ENCODE measurements at regions not wholly inside any gene's neighbourhood (a gene's known extent, or its start where the extent isn't known, plus 50 kb on each side); places are given as distances from the start of the nearest gene placed in this dataset.
"Not testable (repeated sequence)": the region's sequence is repeated elsewhere in the genome, so short reads cannot be mapped to it uniquely, and the experiment has no call there.

DNA sequence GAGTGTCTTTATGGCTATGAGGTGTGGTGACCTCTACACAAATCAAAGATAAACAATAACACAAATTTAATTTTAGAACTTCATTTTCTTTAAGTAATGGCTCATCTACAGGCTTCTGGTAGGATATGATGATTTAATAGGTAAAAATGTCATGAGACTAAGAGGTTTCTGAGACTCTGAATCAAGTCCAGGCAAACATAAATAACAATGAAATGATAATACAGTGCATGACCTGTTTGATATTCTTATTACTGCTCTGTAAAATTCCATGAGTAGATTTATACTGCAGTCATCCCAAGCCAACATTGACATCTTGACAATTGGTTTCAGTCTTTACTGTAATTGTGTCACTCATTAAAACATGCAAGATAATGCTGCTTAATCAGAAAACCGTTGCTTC lies 936.8 kb downstream of the MCTP2 start:
- ATAC-seq, result no peak
- intact Hi-C loops (cut with DNase I), result no loop called here
- DNase-seq (ENCODE audit: missing footprints), result no peak

DNA sequence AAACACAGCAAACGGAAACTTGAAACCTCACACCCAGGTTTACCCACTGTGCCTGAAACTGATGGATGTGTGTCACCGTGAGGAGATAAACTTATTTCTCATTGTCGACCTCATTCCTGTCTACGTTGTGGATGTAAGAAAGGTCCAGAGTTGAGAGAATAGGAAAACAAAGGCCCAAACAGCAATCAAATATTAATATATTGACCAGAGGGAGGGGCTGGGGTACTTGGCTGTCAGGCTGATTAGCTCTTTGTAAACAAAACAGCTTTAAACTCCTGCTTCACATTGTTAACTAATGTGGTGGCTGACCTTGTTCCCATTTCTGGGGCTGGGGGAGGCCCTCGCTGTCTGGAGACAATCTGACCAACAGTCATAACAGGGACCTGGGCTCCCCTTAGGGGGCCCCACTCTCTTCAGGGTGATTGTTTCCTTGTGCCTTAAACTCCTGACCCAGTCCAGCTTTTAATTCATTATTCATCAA lies 937.6 kb downstream of the MCTP2 start:
- intact Hi-C loops (cut with DNase I), result no loop called here
- ATAC-seq (no peak), DNase-seq (ENCODE audit: missing footprints) (no peak)

DNA sequence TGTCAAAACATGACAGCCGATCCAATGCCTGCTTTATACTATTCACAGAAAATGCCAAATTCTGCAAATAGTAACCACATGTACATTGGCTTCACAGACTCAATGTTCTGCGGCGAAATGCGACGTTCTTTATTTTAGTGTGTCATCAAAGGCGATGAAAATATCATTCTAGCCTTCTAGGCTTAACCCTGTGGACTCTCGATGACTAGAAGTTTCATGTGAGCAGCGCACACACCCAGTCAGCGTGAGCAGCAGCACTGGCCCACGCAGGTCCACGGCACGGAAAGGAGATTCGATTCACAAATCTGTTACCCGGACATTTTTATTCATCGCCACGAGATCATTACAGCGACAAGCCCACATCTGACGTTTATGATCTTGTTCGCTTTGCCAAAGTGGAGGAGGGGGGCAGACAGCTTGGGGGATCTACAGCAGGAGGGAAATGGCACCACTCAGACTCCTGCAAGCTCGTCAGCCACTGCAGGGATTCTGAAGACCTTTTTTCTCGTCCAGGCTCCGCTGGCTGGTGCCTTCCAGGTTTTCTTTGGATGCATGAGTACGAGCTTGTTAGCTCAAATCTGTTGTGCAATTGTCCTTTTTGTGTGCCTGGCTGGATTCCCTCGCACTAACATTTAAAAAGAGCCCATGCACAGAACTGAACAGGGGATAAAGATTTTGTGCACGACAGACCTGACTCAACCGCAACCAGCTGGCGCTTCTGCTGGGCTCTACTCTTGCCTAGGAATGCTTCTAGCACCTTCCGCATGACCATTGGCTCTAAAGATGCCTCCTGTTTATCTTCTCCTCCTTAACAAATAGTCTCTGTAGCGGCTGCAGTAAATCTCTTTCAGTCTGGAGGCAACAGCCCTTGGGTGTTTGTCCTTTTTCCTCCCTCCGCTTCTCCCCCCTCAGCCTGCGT lies 938.4 kb downstream of the MCTP2 start:
- ATAC-seq (no peak), DNase-seq (ENCODE audit: missing footprints) (no peak)
- intact Hi-C loops (cut with DNase I), result no loop called here

DNA sequence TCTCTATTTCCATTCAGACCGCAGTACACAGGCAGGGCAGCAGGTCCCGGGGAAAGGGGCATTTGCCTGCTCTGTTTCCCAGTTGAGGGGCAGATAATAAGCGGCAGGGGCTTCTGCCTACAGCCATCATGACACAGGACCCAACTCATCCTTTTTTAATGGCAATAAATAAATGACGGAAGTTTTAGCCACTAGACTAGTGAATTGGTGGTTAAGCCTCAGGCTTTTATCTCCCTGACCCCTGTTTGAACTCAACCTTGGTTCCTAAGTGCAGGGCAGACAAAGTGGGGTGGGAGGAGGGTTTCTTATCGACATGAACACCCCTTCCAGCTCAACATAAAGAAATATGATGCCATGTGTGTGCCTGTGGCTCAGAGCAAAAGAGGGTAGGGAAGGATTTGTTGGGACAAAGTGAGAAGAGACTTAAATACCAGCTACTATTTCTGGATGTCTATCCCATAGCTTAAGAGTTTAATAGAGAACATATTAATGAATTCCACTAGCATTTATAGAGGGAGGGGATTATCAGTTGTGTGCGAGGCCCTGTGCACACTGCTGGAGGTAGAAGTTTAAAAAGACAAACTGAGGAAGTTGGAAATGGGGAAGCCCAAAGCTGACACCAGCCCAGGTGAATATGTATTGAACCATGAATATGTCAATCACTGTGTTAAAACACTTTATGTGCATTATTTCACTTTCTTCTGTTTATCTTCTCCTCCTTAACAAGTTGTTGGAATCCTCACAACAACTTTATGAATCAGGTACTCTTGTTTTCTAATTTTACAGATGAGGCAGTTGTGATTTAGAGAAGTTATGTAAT lies 939.4 kb downstream of the MCTP2 start:
- no peak for ATAC-seq
- no peak for DNase-seq (ENCODE audit: missing footprints)
- intact Hi-C loops (cut with DNase I), result no loop called here

DNA sequence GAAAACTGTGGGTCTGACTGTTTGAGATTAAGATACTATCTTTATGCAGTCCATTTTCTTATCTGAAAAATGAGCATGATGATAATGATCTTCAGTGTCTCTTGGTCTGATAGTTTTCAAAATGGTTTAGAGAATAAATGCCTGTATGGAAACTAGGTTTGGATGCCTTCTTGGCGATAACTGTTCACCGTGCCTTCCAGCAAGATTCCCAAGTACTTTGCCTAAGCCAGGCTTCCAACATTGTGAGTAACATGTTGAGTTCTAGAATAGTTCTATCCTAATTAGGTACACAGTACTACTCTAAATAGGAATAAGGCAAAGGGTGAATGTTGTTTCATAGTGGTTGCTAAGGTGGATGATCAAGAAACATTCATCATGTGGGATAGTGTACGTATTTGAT lies 940.2 kb downstream of the MCTP2 start:
- no peak for DNase-seq (ENCODE audit: missing footprints)
- ATAC-seq, result no peak
- intact Hi-C loops (cut with DNase I), result no loop called here

DNA sequence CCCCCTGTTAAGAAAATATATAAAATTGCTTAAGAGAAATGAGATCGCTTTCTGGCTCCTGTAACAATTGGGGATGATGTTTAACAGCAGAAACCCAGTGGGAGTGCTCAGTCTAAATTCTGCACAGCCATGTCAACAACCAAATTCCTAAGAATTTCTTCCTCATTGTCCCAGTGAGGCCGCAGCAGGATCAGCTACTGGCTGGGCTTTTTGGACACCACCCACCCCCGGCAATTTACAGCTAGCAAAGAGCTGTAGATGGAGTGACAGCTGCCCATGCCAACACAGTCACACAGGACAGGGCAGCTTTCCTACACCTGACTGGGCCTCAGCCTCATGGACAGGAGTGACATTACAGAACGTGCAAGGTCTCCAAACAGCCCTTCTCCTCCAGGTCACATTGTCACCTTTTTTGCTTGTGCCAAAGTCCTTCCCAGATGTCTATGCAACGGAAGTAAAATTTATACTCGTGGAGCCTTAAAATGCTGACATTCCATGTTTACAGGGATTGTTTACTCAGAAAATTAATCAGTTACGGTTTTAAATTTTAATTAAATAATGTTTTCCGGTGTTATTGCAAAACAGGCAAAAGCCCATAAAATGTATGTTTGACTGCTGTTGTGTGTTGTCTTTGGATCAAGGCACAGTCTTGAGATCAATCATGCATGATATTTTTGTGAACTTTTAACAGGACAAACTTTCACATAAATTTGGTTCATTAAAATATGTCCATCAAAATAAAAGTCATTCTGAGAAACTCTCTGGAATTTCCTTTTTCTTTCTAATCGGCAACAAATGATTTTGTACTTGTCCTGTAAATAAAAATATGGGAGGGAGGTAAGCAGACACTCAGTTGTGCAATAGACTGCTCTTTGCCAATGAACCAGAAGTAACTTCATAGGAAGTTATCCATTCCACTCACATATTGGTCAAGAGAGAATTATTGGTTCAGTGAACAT lies 943.2 kb downstream of the MCTP2 start:
- DNase-seq (ENCODE audit: missing footprints) (no peak), ATAC-seq (peak; percentile 20)
- intact Hi-C loops (cut with DNase I), result no loop called here

DNA sequence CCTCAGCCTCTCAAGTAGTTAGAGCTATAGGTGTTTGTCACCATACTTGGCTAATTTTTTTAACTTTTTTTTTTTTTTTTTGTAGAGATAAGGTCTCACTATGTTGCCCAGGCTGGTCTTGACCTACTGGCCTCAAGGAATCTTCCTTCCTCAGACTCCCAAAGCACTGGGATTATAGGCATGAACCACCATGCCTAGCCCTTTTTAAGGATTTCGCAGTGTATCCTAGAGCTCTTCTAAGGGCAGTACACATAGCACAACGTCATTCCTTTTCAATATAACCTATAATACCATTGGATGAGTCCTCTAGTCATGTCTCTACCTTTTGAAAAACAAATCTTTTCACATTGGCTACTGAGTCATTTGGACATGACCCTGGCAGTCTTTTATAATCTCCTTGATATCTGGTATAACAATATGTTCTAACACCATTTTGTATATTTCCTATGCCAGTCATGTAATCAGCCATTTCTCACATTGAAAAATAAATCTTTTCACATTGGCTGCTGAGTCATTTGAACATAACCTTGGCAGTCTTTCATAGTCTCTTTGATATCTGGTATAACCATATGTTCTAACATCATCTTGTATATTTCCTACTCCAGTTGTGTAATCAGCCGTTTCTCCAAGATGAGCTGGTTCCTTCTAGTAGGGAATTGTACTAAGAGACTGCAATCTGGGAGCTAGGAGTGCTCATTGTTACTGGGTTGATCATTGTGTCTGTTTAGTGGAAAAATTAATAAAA lies 944.7 kb downstream of the MCTP2 start:
- intact Hi-C loops (cut with DNase I), result no loop called here
- ATAC-seq (no peak), DNase-seq (ENCODE audit: missing footprints) (no peak)

DNA sequence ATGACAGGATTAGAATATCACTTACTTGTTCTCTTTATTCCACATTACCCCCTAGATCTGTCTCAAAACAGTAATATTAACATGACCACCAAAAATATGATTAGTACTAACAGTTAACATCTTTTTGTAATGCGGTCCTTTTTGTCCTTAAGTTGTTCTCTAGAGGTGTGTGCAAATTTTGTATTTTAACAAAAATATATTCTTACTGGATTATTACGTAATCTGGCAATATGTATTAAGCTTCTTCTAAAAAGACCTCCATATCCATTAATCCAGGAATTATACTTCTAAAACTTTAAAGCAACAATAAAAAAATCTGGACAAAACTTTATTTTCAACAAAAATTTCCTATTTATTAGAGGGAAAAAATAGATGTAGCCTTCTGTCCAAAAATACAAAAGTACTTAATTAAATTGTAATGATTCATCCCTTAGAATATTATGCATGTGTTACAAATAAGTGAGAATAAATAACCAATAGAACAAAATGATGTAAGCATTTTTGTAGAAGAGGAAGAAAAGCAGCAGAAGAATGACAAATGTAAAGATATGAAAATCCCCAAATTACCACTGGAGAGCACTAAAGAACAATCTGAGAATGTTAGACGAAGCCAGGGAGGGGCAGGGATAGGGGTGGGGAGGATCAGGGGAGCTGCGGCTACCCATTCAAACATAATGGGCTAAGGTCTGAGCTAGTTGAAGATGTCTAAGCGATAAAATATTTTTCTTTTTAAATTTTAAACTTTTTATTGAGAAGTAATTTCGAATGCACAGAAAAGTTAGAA lies 945.6 kb downstream of the MCTP2 start:
- no peak for DNase-seq (ENCODE audit: missing footprints)
- no peak for ATAC-seq
- intact Hi-C loops (cut with DNase I), result no loop called here

DNA sequence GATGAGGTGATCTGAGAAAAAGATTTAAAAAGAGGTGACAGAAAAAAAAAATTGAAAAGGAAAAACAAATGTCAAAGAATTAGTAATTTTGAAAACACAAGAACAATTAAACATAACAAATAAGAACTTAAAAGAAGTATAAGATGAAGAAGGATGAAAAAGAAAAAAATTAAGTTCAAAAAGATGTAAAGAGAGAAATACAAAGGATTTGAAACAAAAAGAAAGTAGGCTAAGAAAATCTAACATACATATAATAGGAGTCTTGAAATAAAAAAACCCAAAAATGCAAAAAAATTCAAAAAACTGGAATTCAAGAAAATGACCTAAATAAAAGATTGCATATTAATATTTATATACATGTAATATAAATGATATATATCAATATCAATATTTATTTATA lies 949.2 kb downstream of the MCTP2 start:
- no peak for ATAC-seq
- DNase-seq (ENCODE audit: missing footprints), result no peak
- intact Hi-C loops (cut with DNase I), result no loop called here

DNA sequence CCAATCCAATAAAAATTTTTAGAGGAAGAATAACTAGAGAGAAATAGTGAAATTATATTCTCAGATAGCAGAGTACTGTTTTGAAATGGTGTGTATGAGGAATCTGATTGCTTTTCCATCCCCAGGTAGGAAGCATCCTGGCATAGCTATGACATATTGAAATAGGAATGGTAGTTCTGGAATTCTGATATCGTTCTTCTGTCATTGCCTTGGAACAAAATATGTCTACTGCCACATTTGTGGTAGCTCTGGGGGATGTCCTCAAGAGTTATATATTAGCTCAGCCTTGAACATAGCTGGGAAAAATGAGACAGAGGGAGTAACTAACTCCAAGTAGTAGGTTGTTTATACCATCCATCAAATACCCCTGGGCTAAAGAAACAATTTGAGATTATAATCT lies 950.7 kb downstream of the MCTP2 start:
- DNase-seq (ENCODE audit: missing footprints) (no peak), ATAC-seq (no peak)
- intact Hi-C loops (cut with DNase I), result no loop called here

DNA sequence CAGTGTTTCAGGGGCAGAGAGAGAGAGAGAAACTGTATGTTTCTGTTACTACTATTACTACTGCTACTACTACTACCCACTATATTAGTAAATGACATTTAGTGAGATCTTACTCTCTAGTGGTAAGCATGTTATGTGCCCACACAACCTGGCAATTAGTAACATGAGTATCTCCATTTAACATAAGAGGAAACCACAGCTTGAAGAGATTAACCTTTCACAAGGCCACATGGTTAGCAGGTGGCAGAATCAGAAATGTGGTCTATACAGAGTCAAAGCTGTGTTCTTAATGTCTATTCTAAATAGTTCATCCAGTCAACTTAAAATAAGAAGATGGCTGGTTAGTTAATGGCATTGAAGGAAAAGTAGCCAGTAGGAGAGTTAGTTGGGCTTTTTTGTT lies 961.6 kb downstream of the MCTP2 start:
- ATAC-seq (no peak), DNase-seq (ENCODE audit: missing footprints) (no peak)
- intact Hi-C loops (cut with DNase I), result no loop called here

DNA sequence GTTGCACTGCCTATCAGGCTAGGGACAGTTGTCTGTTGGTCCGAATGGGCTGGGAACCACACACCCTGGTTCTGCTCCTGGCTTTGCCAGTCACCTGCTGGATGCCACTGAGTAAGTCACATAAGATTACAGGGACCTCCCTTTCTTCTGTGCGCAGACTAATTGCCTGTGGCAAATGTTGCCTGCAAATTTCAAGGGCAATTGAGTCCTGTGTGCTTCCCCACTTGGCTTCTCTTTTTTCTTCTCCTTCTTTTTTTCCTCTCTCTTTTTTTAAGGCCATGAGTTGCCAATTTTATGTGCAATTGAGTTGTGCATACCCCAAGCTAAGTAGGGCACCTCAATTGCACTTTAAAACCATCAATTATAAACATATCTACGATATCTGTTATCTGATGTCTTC lies 963.4 kb downstream of the MCTP2 start:
- intact Hi-C loops (cut with DNase I), result no loop called here
- DNase-seq (ENCODE audit: missing footprints) (no peak), ATAC-seq (no peak)

DNA sequence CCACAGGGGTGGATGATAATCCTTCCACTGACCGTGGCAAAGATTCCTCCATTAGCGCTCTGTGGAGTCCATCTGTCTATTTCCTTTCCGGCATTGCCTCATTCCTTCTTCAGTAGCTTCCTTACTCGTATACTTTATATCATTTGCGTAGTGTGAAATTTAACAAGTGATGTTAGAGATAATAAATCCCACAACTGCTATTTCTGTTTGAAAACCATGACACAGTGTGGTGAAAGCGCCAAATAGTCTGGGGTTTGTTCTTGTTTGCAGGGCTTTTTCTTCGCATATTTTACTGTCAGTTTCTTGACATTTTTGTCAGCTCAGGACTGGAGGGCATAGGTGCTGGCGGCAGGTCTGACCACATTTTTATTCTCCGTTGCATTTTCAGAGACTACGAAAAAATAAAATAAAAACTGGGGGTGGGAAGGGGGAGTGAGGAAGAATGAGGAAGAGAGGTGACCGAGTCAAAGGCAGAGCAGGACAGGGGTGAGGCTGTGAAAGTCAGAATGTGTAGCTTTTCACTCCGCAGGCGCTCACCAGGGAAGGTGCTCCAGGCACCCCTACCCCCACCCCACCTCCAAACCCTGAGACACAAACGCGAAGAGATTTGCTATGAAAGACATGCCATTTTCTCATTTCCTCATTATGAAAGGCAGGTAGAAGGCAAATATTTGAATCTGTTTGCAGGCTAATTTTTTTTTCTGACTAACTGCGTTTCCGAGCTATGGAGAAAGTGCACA lies 965.0 kb downstream of the MCTP2 start:
- DNase-seq (ENCODE audit: missing footprints), result no peak
- intact Hi-C loops (cut with DNase I), result no loop called here
- no peak for ATAC-seq

DNA sequence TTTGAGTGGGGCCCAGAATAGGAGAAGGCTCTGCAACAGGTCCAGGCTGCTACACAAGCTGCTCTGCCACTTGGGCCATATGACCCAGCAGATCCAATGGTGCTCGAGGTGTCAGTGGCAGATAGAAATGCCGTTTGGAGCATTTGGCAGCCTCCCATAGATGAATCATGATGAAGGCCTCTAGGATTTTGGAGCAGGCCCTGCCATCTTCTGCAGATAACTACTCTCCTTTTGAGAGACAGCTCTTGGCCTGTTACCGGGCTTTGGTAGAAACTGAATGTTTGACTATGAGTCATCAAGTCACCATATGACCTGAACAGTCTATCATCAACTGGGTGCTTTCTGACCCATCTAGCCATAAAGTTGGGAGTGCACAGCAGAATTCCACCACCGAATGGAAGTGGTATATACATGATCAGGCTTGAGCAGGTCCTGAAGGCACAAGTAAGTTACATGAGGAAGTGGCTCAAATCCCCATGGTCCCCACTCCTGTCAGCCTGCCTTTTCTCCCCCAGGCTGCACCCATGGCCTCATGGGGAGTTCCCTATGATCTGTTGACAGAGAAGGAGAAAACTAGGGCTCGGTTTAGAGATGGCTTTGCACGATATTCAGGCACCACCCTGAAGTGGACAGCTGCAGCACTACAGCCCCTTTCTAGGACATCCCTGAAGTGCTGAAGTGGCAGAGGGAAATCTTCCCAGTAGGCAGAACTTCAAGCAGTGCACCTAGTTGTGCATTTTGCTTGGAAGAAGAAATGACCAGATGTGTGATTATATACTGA lies 971.4 kb downstream of the MCTP2 start:
- DNase-seq (ENCODE audit: missing footprints) (no peak), ATAC-seq (no peak)
- intact Hi-C loops (cut with DNase I), result no loop called here

DNA sequence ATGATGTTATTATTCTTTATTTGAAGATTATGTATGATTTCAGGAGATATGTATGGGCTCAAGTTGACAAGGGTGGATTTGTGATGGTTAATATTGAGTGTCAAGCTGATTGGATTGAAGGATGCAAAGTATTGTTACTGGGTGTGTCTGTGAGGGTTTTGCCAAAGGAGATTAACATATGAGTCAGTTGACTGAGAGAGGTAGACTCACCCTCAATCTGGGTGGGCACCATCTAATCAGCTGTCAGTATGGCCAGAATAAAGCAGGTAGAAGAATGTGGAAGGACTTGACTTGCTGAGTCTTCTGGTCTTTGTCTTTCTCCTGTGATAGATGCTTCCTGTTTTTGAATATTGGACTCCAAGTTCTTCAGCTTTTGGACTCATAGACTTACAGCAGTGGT lies 973.7 kb downstream of the MCTP2 start:
- DNase-seq (ENCODE audit: missing footprints) (no peak), ATAC-seq (no peak)
- intact Hi-C loops (cut with DNase I), result no loop called here

DNA sequence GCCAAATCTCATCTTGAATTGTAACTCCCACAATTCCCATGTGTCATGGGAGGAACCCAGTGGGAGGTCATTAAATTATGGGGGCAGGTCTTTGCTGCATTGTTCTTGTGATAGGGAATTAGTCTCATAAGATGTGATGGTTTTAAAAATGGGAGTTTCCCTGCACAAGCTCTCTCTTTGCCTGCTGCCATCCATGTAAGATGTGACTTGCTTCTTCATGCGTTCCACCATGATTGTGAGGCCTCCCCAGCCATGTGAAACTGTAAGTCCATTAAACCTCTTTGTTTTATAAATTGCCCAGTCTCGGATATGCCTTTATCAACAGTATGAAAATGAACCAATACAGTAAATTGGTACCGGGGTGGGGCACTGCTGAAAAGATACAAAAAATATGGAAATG lies 974.5 kb downstream of the MCTP2 start:
- intact Hi-C loops (cut with DNase I); ATAC-seq: not testable (repeated sequence)

More for the DNA sequence above, 974.5 kb downstream of the MCTP2 start:
- not testable (repeated sequence) for DNase-seq (ENCODE audit: missing footprints)
